UCSD-AML1 (cell line): ENCODE measurements at regions not wholly inside any gene's neighbourhood (a gene's known extent, or its start where the extent isn't known, plus 50 kb on each side); places are given as distances from the start of the nearest gene placed in this dataset.

Experiments
- DNase-seq: peaks from one replicate; lab custom pipeline; 2025; ENCODE audit not compliant: unreplicated experiment; lab: John Stamatoyannopoulos, UW

DNA sequence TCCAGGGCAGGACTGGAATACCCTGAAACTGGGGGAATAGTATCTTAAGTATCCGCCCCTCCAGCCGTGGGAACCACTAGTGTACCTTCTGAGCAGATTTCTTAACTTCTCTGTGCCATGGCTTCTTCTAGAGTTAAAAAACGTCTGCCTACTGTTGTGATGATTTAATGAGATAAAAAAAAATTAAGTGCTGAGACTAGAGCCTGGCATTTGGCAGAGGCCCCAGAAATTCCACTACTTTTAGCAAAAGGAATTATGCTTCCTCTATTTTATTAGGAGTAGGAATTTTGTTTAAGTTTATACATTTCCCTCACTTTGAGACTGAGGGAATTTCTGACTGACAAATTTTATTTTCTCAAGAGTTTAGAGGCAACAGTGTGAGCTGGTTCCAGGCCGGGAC is 371.2 kb upstream of the B3GAT1 start:
- DNase-seq: no peak

DNA sequence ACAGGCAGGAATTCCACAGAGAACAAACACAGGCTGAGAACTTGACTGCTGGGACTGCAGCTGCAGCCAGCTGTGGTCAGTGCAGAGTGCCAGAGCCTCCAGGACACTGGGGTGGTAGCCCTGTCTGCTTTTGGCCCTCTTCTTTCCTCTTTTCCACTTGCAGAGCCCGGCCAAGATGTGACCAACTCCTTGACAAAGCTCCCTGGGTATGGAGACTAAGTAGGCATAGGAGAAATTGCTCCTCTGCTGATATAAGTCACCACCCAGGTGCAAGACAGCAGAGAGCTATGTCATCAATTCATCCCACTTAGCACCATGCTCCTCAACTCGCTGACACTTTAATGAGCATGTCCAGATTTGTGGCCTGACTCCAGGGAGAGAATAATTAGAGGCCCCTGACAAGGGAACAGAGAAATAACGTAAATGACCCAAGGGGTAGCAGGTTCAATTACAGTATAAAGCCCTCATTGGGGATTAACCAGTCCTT is 369.4 kb upstream of the B3GAT1 start:
- DNase-seq: no peak

DNA sequence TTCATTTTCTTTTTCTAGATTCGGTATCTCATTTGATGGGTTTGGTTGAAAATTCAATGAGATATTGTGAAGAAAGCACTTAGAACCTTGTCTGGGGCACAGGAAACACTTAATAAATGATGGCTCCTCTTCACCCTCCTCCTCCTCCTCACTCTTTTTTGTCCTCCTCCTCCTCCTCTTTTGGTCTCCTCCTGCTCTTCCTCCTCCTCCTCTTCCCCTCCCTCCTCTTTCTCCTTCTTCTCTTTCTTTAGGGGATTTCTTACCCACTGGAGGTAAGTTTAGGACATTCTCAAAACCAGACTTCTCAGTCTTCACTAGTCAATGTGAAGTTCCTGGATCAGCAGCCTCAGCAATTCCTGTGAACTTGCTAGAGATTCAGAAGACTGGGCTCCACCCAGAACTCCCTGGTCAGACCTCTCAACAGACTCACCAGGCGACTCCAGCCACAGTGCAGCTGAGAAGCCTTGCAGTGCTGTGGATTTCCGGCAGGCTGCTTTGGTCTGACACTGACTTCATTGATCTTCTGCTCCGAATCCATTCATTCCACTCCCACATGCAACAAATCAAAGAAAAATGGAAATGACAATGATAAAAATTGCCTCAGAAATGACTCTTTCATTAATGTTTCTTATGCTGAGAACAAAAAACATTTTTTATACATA is 368.6 kb upstream of the B3GAT1 start:
- DNase-seq: no peak

DNA sequence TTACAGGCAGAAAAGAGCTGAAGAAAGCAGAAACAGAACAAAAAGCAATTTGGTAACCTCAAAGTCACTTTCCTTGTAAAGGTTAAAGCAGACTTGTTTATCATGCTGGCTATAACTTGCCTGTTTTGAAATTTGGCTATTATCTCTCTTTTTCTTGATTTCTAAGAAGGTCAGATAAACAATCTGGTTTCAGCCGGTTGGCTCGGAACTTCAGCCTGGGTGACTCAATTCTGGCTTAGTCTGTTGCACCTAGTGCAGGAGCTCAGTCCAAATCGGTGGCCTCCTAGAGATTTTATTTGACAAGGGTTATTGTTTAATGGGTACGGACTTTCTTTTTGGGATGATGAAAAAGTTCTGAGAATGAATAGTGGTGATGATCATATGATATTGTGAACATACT is 367.1 kb upstream of the B3GAT1 start:
- DNase-seq: no peak

DNA sequence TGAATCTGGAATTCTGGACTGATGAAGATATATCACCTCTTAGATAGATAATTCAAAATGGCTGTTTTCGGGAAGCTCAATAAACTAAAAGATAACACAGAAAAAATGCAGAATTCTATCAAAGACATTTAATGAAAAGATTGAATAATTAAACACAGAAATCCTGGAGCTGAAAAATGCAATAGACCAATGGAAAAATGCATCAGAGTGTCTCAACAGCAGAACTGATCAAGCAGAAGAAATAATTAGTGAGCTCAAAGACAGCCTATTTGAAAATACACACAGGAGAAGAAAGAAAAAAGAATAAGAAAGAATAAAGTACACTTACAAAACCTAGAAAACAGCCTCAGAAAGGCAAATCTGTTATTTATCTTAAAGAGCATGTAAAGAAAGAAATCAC is 356.4 kb upstream of the B3GAT1 start:
- no peak for DNase-seq

- DNase-seq: no peak
These were observed 353.5 kb upstream of the B3GAT1 start for GRCh38 chr11:134765565-134765964.

- no peak for DNase-seq
These were observed 352.9 kb upstream of the B3GAT1 start for GRCh38 chr11:134764966-134765365.

GRCh38 chr11:134764367-134764766 is 352.3 kb upstream of the B3GAT1 start:
- DNase-seq: no peak

DNA sequence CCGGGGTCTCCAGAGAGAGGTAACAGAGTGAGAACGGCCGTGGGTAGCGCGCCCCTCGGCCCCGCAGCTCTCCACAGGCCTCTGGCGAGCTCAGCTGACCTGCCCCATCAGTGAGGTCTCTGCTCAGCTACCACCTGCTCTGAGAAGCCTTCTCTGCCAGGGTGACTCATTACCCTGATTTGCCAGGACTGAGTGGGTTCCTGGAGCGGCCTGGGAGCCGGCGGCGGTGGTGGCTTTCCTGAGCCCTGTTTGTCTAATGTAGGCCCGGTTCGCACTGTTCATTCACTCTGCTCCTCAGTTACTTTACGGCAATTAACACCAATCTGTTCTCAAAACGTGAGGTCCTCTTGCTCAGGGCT is 351.0 kb upstream of the B3GAT1 start:
- no peak for DNase-seq

DNA sequence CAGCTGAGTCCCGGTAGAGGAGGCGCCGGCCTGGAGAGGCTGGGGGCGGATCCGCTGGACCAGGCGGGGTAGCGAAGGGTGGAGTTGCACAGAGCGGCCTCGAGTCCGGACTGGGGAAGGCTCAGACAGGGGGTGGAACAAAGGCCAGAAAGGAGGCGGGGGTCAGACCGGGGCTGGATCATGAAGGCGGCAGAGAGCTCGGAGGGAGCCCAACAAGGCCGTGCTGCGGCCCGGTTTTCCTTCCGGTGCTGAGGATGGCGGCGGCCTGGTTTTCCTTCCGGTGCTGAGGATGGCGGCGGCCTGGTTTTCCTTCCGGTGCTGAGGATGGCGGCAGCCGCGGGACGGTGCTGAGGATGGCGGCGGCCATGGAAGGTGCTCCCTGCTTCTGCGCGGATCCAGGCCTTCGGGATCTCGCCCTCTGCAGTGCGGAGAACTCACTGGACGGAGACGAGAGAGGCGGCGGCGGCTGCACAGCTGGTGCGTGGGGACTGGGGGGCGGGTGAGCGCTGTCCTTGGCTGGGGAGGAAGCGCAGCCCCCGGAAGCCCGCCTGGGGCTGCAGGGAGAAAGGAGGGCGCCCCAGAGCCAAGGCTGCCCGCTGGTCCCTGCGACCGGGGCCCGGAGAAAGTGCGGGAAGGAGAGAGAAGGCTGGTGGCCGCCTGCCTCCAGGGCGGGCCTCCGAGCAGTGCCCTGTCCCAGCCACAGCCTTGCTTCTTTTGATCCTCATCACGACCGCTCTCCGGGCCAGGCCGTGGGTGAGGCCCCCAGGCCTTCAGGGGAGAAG is 350.4 kb upstream of the B3GAT1 start:
- no peak for DNase-seq

DNA sequence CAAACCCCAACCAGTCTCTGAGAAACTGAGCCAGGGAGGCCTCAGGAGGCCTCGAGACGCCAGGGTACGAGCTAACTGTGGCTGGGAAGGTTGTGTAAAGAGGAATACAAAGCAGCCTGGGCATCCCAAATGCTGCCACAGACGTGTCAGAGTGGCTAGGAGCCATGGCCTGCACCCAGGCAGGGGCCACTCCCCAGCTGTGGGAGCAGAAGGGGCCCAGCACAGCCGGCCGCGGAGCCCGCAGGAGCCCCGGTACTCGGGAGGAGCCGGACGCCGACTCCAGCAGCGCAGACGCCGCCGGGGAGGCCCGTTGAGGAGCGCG is 349.8 kb upstream of the B3GAT1 start:
- DNase-seq: no peak

- no peak for DNase-seq
These were observed 349.3 kb upstream of the B3GAT1 start for GRCh38 chr11:134761386-134761785.

DNA sequence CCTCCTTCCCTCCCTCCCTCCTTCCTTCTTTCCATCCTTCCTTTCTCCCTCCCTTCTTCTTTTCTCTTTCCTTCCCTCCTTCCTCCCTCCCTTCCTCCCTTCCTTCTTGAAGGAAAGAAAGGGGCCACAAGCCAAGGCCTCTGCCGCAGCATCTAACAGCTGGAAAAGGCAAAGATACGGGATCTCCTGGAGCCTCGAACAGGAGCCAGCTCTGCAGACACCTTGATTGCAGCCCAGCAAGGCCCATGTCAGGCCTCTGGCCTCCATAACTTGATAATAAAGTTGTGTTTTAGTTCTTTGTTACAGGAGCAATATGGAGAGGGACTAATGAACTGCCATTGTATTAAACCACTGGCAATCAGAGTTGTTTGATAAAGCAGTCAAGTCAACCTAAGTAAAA is 348.9 kb upstream of the B3GAT1 start:
- DNase-seq: no peak

GRCh38 chr11:134760299-134760698 is 348.3 kb upstream of the B3GAT1 start:
- no peak for DNase-seq

DNA sequence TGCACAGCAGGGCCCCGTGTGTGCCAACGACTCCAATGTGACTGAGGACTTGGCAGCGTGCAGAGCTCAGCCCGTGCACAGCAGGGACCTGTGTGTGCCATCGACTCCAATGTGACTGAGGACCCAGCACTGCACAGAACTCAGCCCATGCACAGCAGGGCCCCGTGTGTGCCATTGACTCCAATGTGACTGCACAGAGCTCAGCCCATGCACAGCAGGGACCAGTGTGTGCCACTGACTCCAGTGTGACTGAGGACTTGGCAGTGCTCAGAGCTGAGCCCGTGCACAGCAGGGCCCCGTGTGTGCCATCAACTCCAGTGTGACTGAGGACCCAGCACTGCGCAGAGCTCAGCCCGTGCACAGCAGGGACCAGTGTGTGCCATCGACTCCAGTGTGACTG is 347.8 kb upstream of the B3GAT1 start:
- no peak for DNase-seq

DNA sequence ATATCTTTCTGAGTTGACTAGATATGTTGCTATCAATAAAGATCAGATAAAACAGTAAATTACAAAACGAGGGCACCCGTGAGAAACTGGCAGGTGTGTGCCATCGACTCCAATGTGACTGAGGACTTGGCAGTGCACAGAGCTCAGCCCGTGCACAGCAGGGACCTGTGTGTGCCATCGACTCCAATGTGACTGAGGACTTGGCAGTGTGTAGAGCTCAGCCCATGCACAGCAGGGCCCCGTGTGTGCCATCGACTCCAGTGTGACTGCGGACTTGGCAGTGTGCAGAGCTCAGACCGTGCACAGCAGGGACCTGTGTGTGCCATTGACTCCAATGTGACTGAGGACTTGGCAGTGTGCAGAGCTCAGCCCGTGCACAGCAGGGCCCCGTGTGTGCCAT is 347.2 kb upstream of the B3GAT1 start:
- no peak for DNase-seq

- DNase-seq: no peak
These were observed 346.4 kb upstream of the B3GAT1 start for GRCh38 chr11:134758342-134758931.

DNA sequence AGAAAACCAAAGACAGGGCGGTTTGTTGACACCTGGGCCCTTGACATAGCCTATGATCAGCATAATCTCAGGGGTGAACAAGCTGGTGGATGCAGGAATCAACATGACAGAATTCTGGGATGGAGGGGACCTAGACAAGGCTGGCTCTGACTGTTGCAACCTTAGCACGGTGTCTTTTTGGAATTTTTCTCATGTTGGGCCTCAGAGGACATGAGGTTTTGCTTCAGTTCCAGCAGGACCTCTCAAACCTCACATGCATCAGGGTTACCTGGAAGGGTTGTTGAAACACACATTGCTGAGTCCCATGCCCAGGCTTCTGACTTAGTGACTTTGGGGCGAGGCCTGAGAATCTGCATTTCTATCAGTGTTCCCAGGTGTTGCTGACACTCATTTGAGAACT is 345.6 kb upstream of the B3GAT1 start:
- no peak for DNase-seq

DNA sequence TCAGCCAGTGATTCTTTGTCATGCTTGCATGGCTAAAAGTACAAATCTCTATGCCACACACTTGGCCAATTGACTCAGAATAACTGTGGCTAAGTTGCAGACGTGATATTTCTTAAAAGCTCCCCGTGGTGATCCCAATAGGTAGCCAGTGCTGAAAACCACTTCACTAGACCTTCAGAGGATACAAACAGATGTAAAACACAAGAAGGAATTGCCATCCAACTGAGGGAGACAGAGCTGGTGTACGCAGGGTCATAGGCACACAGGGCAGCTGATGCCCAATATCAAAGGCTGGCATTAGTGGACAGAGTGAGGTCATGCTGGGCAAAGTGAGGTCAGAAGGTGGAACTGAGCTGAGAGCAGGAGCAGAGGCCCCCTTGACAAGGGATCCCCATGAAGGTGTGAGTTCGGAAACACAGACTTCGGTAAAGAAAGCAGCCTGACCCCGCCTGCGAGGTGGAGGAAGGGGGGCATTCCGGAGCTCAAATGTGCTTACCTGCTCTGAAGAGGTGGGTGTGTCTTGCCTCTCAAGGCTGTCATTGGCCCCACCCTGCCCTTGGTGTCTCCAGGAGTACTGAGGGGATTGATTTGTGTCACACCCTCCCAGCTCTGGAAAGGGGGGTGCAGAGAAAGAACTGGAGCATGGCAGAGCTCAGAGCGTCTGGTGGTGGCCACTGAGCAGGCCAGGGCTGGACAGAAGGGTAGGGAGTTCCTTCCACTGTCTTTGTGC is 344.9 kb upstream of the B3GAT1 start:
- DNase-seq: no peak

DNA sequence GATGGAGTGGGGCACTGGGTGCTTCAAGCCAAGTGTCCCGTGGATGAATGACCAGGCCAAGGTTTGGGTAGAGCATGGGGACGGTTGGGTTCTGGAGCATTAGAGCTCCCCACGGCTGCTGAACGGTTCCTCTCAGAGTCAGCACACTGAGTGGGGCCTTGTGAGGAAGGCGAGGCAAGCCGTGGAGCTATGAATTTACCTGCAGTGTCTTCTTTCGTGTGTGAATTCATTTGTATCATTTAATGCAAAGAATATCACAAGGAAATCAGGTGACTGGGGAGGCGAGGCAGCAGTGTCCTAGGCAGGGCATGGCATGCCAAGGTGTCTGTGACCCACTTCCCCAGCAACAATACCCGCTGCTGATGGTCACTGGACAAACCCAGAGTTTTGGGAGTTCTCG is 343.5 kb upstream of the B3GAT1 start:
- no peak for DNase-seq

DNA sequence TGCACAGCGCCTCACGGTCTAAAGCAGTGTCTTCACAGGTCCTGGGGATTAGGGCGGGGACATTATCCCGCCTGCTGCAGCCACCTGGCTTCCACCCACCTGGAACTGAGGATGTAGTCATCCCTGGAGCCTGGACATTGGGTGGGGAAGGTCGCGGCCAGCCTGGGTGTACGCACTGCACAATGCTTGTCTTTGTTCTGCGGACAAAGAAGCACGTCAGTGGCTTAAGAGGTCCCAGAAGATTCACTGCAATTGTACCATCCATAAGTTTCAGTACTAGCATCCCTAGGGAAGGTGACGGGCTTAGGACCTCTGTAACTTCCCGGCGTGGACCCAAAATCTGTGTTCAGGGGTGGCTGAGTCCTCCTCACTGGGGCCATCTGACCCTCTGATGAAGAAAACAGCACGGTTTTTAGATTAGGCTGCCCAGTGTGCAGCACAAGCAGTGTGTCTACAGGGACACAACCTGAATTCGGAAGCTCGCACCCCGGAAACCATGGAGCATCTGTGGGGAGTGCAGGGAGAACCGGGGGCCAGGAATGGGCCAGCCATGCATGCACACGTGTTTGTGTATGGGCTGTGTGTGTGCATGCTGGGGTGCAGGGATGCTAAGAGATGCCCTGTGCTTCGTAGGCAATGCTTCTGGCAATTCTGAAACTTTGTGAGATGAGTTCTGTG is 342.6 kb upstream of the B3GAT1 start:
- no peak for DNase-seq
